Liver (tissue), 3 donors: ENCODE measurements at regions not wholly inside any gene's neighbourhood (a gene's known extent, or its start where the extent isn't known, plus 50 kb on each side); places are given as distances from the start of the nearest gene placed in this dataset.

Source experiments
- CTCF ChIP-seq: fragments of 150-350 bp; IDR thresholded peaks from 2 replicates; pipeline ENCODE4 v1.5.1; 2017; ENCODE audit warnings: improper control_type of control experiment, low read depth, low read length; ENCODE audit not compliant: missing input control
- GABPA ChIP-seq, 2 donors: IDR thresholded peaks in 1 of 2; conservative IDR thresholded peaks in 1 of 2; 2 replicates each; pipeline ENCODE4 v1.6.1; 2016; ENCODE audit warnings: antibody characterized with exemption in 2 of 2, mild to moderate bottlenecking in 1 of 2, moderate library complexity in 1 of 2
- SP1 ChIP-seq: IDR thresholded peaks from 2 replicates; pipeline ENCODE4 v1.6.1; 2018; ENCODE audit warnings: antibody characterized with exemption, mild to moderate bottlenecking
- TAF1 ChIP-seq: conservative IDR thresholded peaks from 2 replicates; pipeline ENCODE4 v1.6.1; 2016; ENCODE audit warnings: antibody characterized with exemption, mild to moderate bottlenecking
- TF ChIP-seq, protein P1 (sequence below): IDR thresholded peaks from 2 replicates; pipeline ENCODE4 v1.6.1; 2016; ENCODE audit warnings: antibody characterized with exemption
- donor health status: healthy.
- donor health status: healthy.

DNA sequence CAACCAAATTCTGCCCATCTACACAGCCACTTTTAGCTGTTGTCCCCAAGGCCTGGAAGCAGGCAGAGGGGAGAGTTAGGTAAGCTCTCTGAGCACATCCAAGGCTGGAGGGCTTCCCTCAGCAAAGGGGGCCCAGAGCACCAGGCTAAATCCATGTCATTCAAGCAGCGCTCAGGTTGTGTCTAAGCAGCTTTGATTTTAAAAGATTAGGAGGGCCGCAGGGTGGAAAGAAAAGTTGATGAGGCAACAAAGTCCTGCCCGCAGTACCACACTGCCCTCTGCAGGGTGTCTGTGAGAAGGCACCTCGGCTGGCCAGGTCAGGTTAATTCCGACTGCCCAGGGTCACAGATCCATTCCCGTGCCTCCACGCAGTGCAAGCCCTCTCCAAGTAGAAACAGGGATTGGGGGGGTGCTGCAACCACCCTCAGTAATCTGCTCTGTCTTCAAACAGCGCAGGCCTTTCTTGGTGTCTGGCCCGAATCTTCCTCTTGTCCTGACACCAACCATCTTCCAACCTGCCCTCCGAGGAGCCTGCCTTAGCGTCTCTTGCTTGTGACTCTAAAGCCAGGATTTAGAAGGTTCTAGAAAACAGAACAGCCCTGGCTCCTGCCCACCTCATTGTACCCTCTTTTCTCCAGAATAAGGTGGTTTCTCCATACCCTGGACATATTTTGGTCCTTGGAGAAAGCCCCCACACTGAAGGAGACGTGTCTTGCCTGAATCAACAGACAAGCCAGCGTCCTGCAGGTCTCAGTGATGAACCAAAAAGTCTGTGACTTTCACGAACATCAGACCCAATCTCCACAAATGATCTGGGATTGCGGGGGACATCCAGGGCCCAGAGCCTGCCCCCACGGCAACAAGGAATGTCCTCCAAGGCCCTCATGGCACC, 289.2 kb downstream of the TNS1 start:
- TF ChIP-seq CTCF (peak; percentile 99), SP1 (no peak), TAF1 (no peak), GABPA (IDR thresholded peaks at IDR 0.05 in 1 of 2, conservative IDR thresholded peaks at IDR 0.05 in 1 of 2) (no peak)
- TF ChIP-seq, protein P1, sequence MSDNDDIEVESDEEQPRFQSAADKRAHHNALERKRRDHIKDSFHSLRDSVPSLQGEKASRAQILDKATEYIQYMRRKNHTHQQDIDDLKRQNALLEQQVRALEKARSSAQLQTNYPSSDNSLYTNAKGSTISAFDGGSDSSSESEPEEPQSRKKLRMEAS: no peak
